ENCODE measurements at regions not wholly inside any gene's neighbourhood (a gene's known extent, or its start where the extent isn't known, plus 50 kb on each side); places are given as distances from the start of the nearest gene placed in this dataset.

GRCh38 chr14:104436741-104437701 lies 142.5 kb upstream of the C14orf180 start:
- TF ChIP-seq CTCF (IDR thresholded peaks at IDR 0.05) (no peak), POLR2A (IDR thresholded peaks at IDR 0.05) (no peak)
